GM13977 (cell line): ENCODE measurements at regions not wholly inside any gene's neighbourhood (a gene's known extent, or its start where the extent isn't known, plus 50 kb on each side); places are given as distances from the start of the nearest gene placed in this dataset.

Experiments
- DNase-seq: peaks from one replicate; pipeline ENCODE4 v3.0.0; 2012; ENCODE audit warnings: low spot score
- CTCF ChIP-seq: IDR thresholded peaks from 2 replicates; pipeline ENCODE4 v1.5.1; 2012; ENCODE audit warnings: mild to moderate bottlenecking, control low read depth; ENCODE audit not compliant: insufficient read depth; ENCODE audit errors: extremely low read depth, missing control alignments
- in situ Hi-C: fragments of 300-500 bp; cut with MboI; formaldehyde crosslinking; loops from one replicate; pipeline ENCODE4 v1.12.0; 2022; ENCODE audit warnings: low sequenced_read_pairs, low pct_unique_long_range_greater_than_20kb, mixed read lengths, inconsistent platforms; ENCODE audit not compliant: unreplicated experiment

DNA sequence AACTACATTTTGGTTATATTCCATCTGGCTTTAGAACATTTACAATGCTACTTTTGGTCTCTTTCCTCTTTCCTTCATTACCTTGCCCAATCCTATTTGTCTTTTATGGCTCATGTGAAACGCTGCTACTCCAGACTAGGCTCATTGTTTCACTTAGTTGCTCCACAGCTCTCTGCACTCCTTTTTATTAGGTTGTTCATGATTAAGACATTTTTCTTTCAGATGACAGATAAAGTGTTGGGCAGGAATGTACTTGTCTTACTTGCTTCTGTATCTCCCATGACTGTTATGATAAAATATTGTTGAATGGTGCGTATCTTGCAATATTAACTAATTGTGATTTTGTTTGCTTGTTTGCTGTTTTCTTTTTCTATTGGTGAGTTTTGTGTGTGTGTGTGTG, 1532.3 kb downstream of the KCNT2 start:
- no peak for TF ChIP-seq CTCF
- no peak for DNase-seq
- in situ Hi-C loops = no loop called here

DNA sequence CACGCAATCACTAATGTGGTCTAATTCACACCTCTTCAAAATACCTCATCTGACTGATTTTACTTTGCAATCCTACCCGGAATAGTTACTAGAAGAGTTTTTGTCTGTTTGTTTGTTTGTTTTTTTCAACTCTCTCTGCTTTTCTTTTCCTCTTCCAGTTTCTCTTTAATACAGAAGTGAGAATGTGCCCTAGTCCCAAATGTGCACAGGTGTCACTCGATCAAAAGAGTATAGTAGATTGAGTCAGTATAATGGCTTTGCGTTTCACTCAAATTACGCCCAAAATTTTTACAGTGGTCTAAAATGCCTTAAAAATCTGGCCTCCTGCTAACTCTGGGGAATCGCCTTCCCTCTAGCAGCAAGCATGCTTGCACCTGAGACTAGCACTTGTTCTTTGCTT, 1536.8 kb downstream of the KCNT2 start:
- no peak for TF ChIP-seq CTCF
- in situ Hi-C loops = no loop called here
- no peak for DNase-seq

DNA sequence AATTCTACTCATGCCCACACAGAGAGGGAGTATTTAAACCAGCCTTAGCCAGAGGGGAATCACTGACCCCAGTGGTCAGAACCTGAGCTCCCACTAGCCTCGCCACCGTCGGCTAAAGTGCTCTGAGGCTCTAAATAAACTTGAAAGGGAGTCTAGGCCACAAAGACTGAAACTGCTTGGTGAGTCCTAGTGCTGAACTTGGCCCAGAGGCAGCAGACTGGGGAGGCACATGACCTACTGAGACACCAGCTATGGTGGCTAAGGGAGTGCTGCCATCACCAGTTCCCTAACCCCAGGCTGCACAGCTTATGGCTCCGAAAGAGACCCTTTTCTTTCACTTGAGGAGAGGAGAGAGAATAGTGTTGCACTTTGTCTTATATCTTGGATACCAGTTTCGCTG, 1542.8 kb downstream of the KCNT2 start:
- DNase-seq = no peak
- TF ChIP-seq CTCF = no peak
- in situ Hi-C loops = no loop called here

GRCh38 chr1:195064358-195064757, 1543.9 kb downstream of the KCNT2 start:
- in situ Hi-C loops = no loop called here
- DNase-seq = no peak
- TF ChIP-seq CTCF = no peak

- in situ Hi-C loops = no loop called here
- no peak for DNase-seq
- no peak for TF ChIP-seq CTCF
Observed at GRCh38 chr1:195054217-195054687, 1554.0 kb downstream of the KCNT2 start.

DNA sequence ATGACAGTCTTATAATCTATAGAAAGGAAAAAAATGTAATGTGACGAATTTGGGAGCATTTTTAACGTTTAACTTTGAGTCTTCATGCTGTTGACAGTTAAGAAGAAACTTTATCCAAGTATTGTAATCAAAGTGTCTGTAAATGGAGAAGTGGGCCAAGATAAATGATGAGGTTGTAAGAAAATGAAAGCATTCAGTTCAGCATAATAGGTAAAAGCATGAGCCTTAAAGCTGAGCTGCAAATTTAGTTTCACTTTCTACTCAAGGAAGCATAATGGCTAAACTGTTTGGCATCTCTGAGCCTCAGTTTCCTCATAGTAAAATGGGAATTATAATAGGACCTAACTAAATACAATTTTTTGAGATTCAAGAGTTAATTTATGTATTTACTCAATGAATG, 1554.8 kb downstream of the KCNT2 start:
- no peak for DNase-seq
- in situ Hi-C loops = no loop called here
- no peak for TF ChIP-seq CTCF

- TF ChIP-seq CTCF = no peak
- no peak for DNase-seq
- in situ Hi-C loops = no loop called here
Observed at GRCh38 chr1:195047772-195048171, 1560.5 kb downstream of the KCNT2 start.
